Liver (tissue), 8 donors: ENCODE measurements at regions not wholly inside any gene's neighbourhood (a gene's known extent, or its start where the extent isn't known, plus 50 kb on each side); places are given as distances from the start of the nearest gene placed in this dataset.

Experiments
- DNase-seq: peaks from one replicate; pipeline ENCODE4 v3.0.0-alpha.2; 2017; ENCODE audit warnings: low spot score
- H3K27ac ChIP-seq, 2 donors: one replicate each; pipeline ENCODE4 v1.7.0; 2013; ENCODE audit warnings: inconsistent platforms in 2 of 2, low read length in 2 of 2, control low read depth in 1 of 2, low read depth in 1 of 2, mild to moderate bottlenecking in 1 of 2
- H3K27me3 ChIP-seq, 4 donors: one replicate each; pipeline versions ENCODE4 v1.6.1 to v1.7.0; 2013; ENCODE audit warnings: low read length in 3 of 4, inconsistent platforms in 1 of 4, mild to moderate bottlenecking in 1 of 4, moderate library complexity in 1 of 4; ENCODE audit not compliant: control insufficient read depth in 4 of 4, insufficient read depth in 4 of 4
- H3K36me3 ChIP-seq, 4 donors: one replicate each; pipeline versions ENCODE4 v1.6.1 to v1.7.0; 2013; ENCODE audit warnings: low read length in 3 of 4, mild to moderate bottlenecking in 3 of 4, low read depth in 1 of 4, moderate library complexity in 1 of 4; ENCODE audit not compliant: control insufficient read depth in 4 of 4, insufficient read depth in 3 of 4
- H3K4me1 ChIP-seq, 4 donors: one replicate each; pipeline versions ENCODE4 v1.6.1 to v1.7.0; 2013; ENCODE audit warnings: low read length in 3 of 4, mild to moderate bottlenecking in 3 of 4, moderate library complexity in 1 of 4; ENCODE audit not compliant: control insufficient read depth in 4 of 4, insufficient read depth in 4 of 4
- H3K4me3 ChIP-seq, 3 donors: one replicate each; pipeline versions ENCODE4 v1.6.1 to v1.7.0; 2013; ENCODE audit warnings: low read length in 3 of 3, control low read depth in 1 of 3, low read depth in 1 of 3, mild to moderate bottlenecking in 1 of 3
- H3K9ac ChIP-seq, 2 donors: one replicate each; pipeline ENCODE4 v1.7.0; 2013; ENCODE audit warnings: low read length in 2 of 2, mild to moderate bottlenecking in 2 of 2, moderate library complexity in 2 of 2, control low read depth in 1 of 2, low read depth in 1 of 2
- H3K9me3 ChIP-seq, 4 donors: one replicate each; pipeline versions ENCODE4 v1.6.1 to v1.7.0; 2013; ENCODE audit warnings: low read length in 3 of 4; ENCODE audit not compliant: control insufficient read depth in 4 of 4
- ATF3 ChIP-seq: IDR thresholded peaks from 2 replicates; pipeline ENCODE4 v1.6.1; 2016; ENCODE audit warnings: antibody characterized with exemption
- CTCF ChIP-seq: fragments of 150-350 bp; IDR thresholded peaks from 2 replicates; pipeline ENCODE4 v1.5.1; 2017; ENCODE audit warnings: improper control_type of control experiment, low read depth, low read length; ENCODE audit not compliant: missing input control
- EGR1 ChIP-seq, 2 donors: IDR thresholded peaks; 2 replicates each; pipeline ENCODE4 v1.6.1; 2016 to 2018; ENCODE audit warnings: antibody characterized with exemption in 2 of 2, low read depth in 2 of 2
- FOXA1 ChIP-seq: IDR thresholded peaks from 2 replicates; pipeline ENCODE4 v1.6.1; 2016; ENCODE audit warnings: antibody characterized with exemption
- FOXA2 ChIP-seq: IDR thresholded peaks from 2 replicates; pipeline ENCODE4 v1.6.1; 2016; ENCODE audit warnings: antibody characterized with exemption
- GABPA ChIP-seq, 2 donors: IDR thresholded peaks in 1 of 2; conservative IDR thresholded peaks in 1 of 2; 2 replicates each; pipeline ENCODE4 v1.6.1; 2016; ENCODE audit warnings: antibody characterized with exemption in 2 of 2, mild to moderate bottlenecking in 1 of 2, moderate library complexity in 1 of 2
- HNF4A ChIP-seq, 2 donors: conservative IDR thresholded peaks; 2 replicates each; pipeline ENCODE4 v1.6.1; 2016; ENCODE audit warnings: antibody characterized with exemption in 2 of 2, mild to moderate bottlenecking in 2 of 2
- HNF4G ChIP-seq: IDR thresholded peaks from 2 replicates; pipeline ENCODE4 v1.6.1; 2016; ENCODE audit warnings: antibody characterized with exemption
- JUND ChIP-seq, 2 donors: IDR thresholded peaks; 2 replicates each; pipeline ENCODE4 v1.6.1; 2016; ENCODE audit warnings: antibody characterized with exemption in 2 of 2
- MAX ChIP-seq: IDR thresholded peaks from 2 replicates; pipeline ENCODE4 v1.6.1; 2016; ENCODE audit warnings: antibody characterized with exemption
- NR2F2 ChIP-seq: IDR thresholded peaks from 2 replicates; pipeline ENCODE4 v1.6.1; 2016; ENCODE audit warnings: antibody characterized with exemption
- RAD21 ChIP-seq, 2 donors: IDR thresholded peaks; 2 replicates each; pipeline ENCODE4 v1.6.1; 2016; ENCODE audit warnings: antibody characterized with exemption in 2 of 2, mild to moderate bottlenecking in 2 of 2
- REST ChIP-seq: IDR thresholded peaks from 2 replicates; pipeline ENCODE4 v1.6.1; 2016; ENCODE audit warnings: antibody characterized with exemption, mild to moderate bottlenecking
- RXRA ChIP-seq, 2 donors: IDR thresholded peaks; 2 replicates each; pipeline ENCODE4 v1.6.1; 2017 to 2018; ENCODE audit warnings: antibody characterized with exemption in 2 of 2, mild to moderate bottlenecking in 1 of 2
- SP1 ChIP-seq: IDR thresholded peaks from 2 replicates; pipeline ENCODE4 v1.6.1; 2018; ENCODE audit warnings: antibody characterized with exemption, mild to moderate bottlenecking
- TAF1 ChIP-seq: conservative IDR thresholded peaks from 2 replicates; pipeline ENCODE4 v1.6.1; 2016; ENCODE audit warnings: antibody characterized with exemption, mild to moderate bottlenecking
- YY1 ChIP-seq: IDR thresholded peaks from 2 replicates; pipeline ENCODE4 v1.6.1; 2016; ENCODE audit warnings: antibody characterized with exemption, mild to moderate bottlenecking
- ZBTB33 ChIP-seq: IDR thresholded peaks from 2 replicates; pipeline ENCODE4 v1.6.1; 2016; ENCODE audit warnings: antibody characterized with exemption
- WGBS: extraction: QIAGEN DNeasy Blood & Tissue Kit; methylation state at CpG from one replicate; pipeline ENCODE4 v1.1.7; 2013; 5-methylcytosine and 5-hydroxymethylcytosine counted together
- donor health status: healthy.
- donor health status: healthy.
- donor health status: healthy.
- donor health status: healthy.
- donor health status: healthy.

- 69% methylated on average over 4 of the region's 4 CpGs for WGBS
- H3K27ac ChIP-seq = no peak overlapping the region
- DNase-seq = no peak
These were observed 285.7 kb downstream of the TBC1D4 start for GRCh38 chr13:75196147-75196837.

More at GRCh38 chr13:75196147-75196837, 285.7 kb downstream of the TBC1D4 start:
- Histone ChIP-seq H3K9me3 (no peaks in the 10 kb centered on the region), H3K9ac (no peak overlapping the region), H3K27me3 (no peaks in the 10 kb centered on the region), H3K4me1 (no peaks in the 10 kb centered on the region), H3K4me3 (no peak overlapping the region), H3K36me3 (no peaks in the 10 kb centered on the region)
- no peak for TF ChIP-seq FOXA1
- TF ChIP-seq FOXA2 = no peak
- no peak for TF ChIP-seq RXRA (IDR thresholded peaks at IDR 0.05)
- no peak for TF ChIP-seq YY1
- no peak for TF ChIP-seq CTCF
- no peak for TF ChIP-seq EGR1 (IDR thresholded peaks at IDR 0.05; ENCODE audit: low read depth in 2 of 2)
- TF ChIP-seq TAF1 = no peak
- no peak for TF ChIP-seq JUND (IDR thresholded peaks at IDR 0.05)
- TF ChIP-seq HNF4G = no peak
- no peak for TF ChIP-seq HNF4A (conservative IDR thresholded peaks at IDR 0.05)
- TF ChIP-seq GABPA (IDR thresholded peaks at IDR 0.05 in 1 of 2, conservative IDR thresholded peaks at IDR 0.05 in 1 of 2) = no peak
- no peak for TF ChIP-seq MAX
- no peak for TF ChIP-seq ZBTB33
- no peak for TF ChIP-seq SP1
- no peak for TF ChIP-seq NR2F2
- TF ChIP-seq RAD21 (IDR thresholded peaks at IDR 0.05) = no peak
- TF ChIP-seq REST = no peak
- TF ChIP-seq ATF3 = no peak
